Neural crest cell (in vitro differentiated cells): ENCODE measurements at regions not wholly inside any gene's neighbourhood (a gene's known extent, or its start where the extent isn't known, plus 50 kb on each side); places are given as distances from the start of the nearest gene placed in this dataset.

Experiments
- DNase-seq: peaks from one replicate; pipeline ENCODE4 v3.0.0; 2021; ENCODE audit warnings: low read depth, mixed read lengths, low spot score
- H3K27ac Mint-ChIP-seq: one replicate; pipeline ENCODE4 v1.8.0; 2021; ENCODE audit warnings: mild to moderate bottlenecking, mixed read lengths; ENCODE audit not compliant: unreplicated experiment
- H3K27me3 Mint-ChIP-seq: 2 replicates; pipeline ENCODE4 v1.8.0; 2021; ENCODE audit warnings: low read depth, mild to moderate bottlenecking, mixed read lengths
- H3K36me3 Mint-ChIP-seq: 2 replicates; pipeline ENCODE4 v1.8.0; 2021; ENCODE audit warnings: low read depth, mild to moderate bottlenecking, mixed read lengths
- H3K4me1 Mint-ChIP-seq: 2 replicates; pipeline ENCODE4 v1.8.0; 2021; ENCODE audit warnings: mixed read lengths
- H3K4me3 Mint-ChIP-seq: one replicate; pipeline ENCODE4 v1.8.0; 2021; ENCODE audit warnings: mild to moderate bottlenecking, mixed read lengths
- H3K9me3 Mint-ChIP-seq: 2 replicates; pipeline ENCODE4 v1.8.0; 2021; ENCODE audit warnings: mixed read lengths
- TF ChIP-seq, protein P1 (sequence below): fragments of 200-600 bp; sonication (generic); conservative IDR thresholded peaks from 2 replicates; pipeline ENCODE4 v1.5.0; 2021; ENCODE audit warnings: antibody characterized with exemption, mild to moderate bottlenecking

- H3K27ac Mint-ChIP-seq: peak overlapping the region; percentile 89
- H3K36me3 Mint-ChIP-seq: peaks cover 2% of the 10 kb centered on the region
- TF ChIP-seq, protein P1, sequence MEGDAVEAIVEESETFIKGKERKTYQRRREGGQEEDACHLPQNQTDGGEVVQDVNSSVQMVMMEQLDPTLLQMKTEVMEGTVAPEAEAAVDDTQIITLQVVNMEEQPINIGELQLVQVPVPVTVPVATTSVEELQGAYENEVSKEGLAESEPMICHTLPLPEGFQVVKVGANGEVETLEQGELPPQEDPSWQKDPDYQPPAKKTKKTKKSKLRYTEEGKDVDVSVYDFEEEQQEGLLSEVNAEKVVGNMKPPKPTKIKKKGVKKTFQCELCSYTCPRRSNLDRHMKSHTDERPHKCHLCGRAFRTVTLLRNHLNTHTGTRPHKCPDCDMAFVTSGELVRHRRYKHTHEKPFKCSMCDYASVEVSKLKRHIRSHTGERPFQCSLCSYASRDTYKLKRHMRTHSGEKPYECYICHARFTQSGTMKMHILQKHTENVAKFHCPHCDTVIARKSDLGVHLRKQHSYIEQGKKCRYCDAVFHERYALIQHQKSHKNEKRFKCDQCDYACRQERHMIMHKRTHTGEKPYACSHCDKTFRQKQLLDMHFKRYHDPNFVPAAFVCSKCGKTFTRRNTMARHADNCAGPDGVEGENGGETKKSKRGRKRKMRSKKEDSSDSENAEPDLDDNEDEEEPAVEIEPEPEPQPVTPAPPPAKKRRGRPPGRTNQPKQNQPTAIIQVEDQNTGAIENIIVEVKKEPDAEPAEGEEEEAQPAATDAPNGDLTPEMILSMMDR: no peak
- no peaks in the 10 kb centered on the region for H3K4me1 Mint-ChIP-seq
- H3K27me3 Mint-ChIP-seq: no peaks in the 10 kb centered on the region
- no peak for DNase-seq
- H3K9me3 Mint-ChIP-seq: peaks cover 4% of the 10 kb centered on the region
- H3K4me3 Mint-ChIP-seq: no peak overlapping the region
Measured at GRCh38 chr13:85497652-85498051, 301.6 kb downstream of the SLITRK6 start.

DNA sequence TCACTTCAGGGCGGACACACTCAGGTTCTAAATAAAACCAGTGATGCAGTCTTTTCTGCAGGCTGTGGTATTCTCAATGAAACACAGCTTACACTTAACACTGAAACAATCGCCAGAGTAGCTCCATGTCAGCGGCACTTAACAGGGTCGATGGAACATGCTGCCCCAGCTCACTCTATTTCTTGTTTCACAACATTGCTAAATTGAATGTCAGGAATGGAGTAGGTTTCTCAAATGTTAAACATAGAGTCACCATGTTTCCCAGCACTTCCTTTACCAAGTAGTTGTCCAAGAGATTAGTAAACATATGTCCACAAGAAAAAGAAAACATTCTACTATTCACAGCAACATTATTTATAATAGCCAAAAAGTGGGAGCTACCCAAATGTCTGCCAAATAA is 306.9 kb downstream of the SLITRK6 start:
- no peak overlapping the region for H3K4me3 Mint-ChIP-seq
- peaks cover 2% of the 10 kb centered on the region for H3K36me3 Mint-ChIP-seq

GRCh38 chr13:85486663-85487062 is 312.6 kb downstream of the SLITRK6 start:
- no peaks in the 10 kb centered on the region for H3K27me3 Mint-ChIP-seq
- no peaks in the 10 kb centered on the region for H3K36me3 Mint-ChIP-seq
- no peak overlapping the region for H3K27ac Mint-ChIP-seq
- TF ChIP-seq, protein P1: no peak
- H3K4me1 Mint-ChIP-seq: peaks cover 5% of the 10 kb centered on the region
- no peak overlapping the region for H3K4me3 Mint-ChIP-seq
- DNase-seq: no peak
- no peaks in the 10 kb centered on the region for H3K9me3 Mint-ChIP-seq

More for the DNA sequence above, 306.9 kb downstream of the SLITRK6 start:
- peaks cover 4% of the 10 kb centered on the region for H3K9me3 Mint-ChIP-seq
- TF ChIP-seq, protein P1: no peak
- H3K27ac Mint-ChIP-seq: no peak overlapping the region
- no peak for DNase-seq
- no peaks in the 10 kb centered on the region for H3K4me1 Mint-ChIP-seq
- H3K27me3 Mint-ChIP-seq: no peaks in the 10 kb centered on the region

- DNase-seq: no peak
- Mint-ChIP-seq H3K27me3 (no peaks in the 10 kb centered on the region), H3K9me3 (peaks cover 5% of the 10 kb centered on the region), H3K4me1 (peaks cover 7% of the 10 kb centered on the region), H3K4me3 (no peak overlapping the region), H3K36me3 (no peaks in the 10 kb centered on the region), H3K27ac (no peak overlapping the region)
- TF ChIP-seq, protein P1: no peak
Measured at GRCh38 chr13:85473144-85473543, 326.1 kb downstream of the SLITRK6 start.

GRCh38 chr13:85469320-85469719 is 329.9 kb downstream of the SLITRK6 start:
- TF ChIP-seq, protein P1: no peak
- no peaks in the 10 kb centered on the region for H3K9me3 Mint-ChIP-seq
- H3K27me3 Mint-ChIP-seq: no peaks in the 10 kb centered on the region
- no peaks in the 10 kb centered on the region for H3K36me3 Mint-ChIP-seq
- H3K27ac Mint-ChIP-seq: no peak overlapping the region
- H3K4me1 Mint-ChIP-seq: peaks cover 7% of the 10 kb centered on the region
- no peak for DNase-seq
- H3K4me3 Mint-ChIP-seq: no peak overlapping the region
